Urinary bladder (tissue), 3 donors: ENCODE measurements at regions not wholly inside any gene's neighbourhood (a gene's known extent, or its start where the extent isn't known, plus 50 kb on each side); places are given as distances from the start of the nearest gene placed in this dataset.

ENCODE experiments used
- DNase-seq: peaks from one replicate; pipeline ENCODE4 v3.0.0-alpha.2; 2015; ENCODE audit errors: extremely low spot score
- H3K27ac ChIP-seq: one replicate; pipeline ENCODE4 v1.5.1; 2013; ENCODE audit warnings: low read depth, mild to moderate bottlenecking, moderate library complexity
- H3K36me3 ChIP-seq: one replicate; pipeline ENCODE4 v1.6.1; 2013; ENCODE audit warnings: mild to moderate bottlenecking, moderate library complexity; ENCODE audit not compliant: insufficient read depth
- H3K4me1 ChIP-seq: one replicate; pipeline ENCODE4 v1.6.1; 2013; ENCODE audit warnings: mild to moderate bottlenecking, moderate library complexity; ENCODE audit not compliant: insufficient read depth
- H3K4me3 ChIP-seq: one replicate; pipeline ENCODE4 v1.5.1; 2013; ENCODE audit warnings: low read depth, low read length
- WGBS: extraction: QIAGEN DNeasy Blood & Tissue Kit; methylation state at CpG from one replicate; pipeline ENCODE4 v1.1.7; 2013; 5-methylcytosine and 5-hydroxymethylcytosine counted together
- donor health status: healthy with polysubstance abuse.
- donor health status: healthy.

- Histone ChIP-seq H3K4me3 (no peak overlapping the region), H3K36me3 (no peaks in the 10 kb centered on the region), H3K27ac (no peak overlapping the region), H3K4me1 (no peaks in the 10 kb centered on the region)
- DNase-seq = no peak
- 73% methylated on average over 5 of the region's 5 CpGs for WGBS
Observed at GRCh38 chr14:38309522-38310277, 53.8 kb upstream of the CLEC14A start.
